Activated B cell treated with CpG ODN at 0.5 μM for 24 hours (primary cell): ENCODE measurements at regions not wholly inside any gene's neighbourhood (a gene's known extent, or its start where the extent isn't known, plus 50 kb on each side); places are given as distances from the start of the nearest gene placed in this dataset.

Source experiments
- ATAC-seq: fragments of 200-7000 bp; cut with Tn5 transposase; one replicate; pipeline ENCODE4 v1.10.0; 2021; ENCODE audit warnings: low read depth, mild to moderate bottlenecking, moderate library complexity
- CTCF ChIA-PET: fragments of 350-600 bp; sonication (Branson Sonifier 250); formaldehyde crosslinking; loops from one replicate; lab custom pipeline; 2021; ENCODE audit warnings: antibody characterized with exemption; lab: Charles Lee
- POLR2A ChIA-PET: fragments of 350-600 bp; sonication (Branson Sonifier 250); formaldehyde crosslinking; loops from one replicate; lab custom pipeline; 2021; ENCODE audit warnings: antibody characterized with exemption; lab: Charles Lee
- DNase-seq: peaks from one replicate; pipeline ENCODE4 v3.0.0; 2022
- H3K27ac Mint-ChIP-seq: one replicate; pipeline ENCODE4 v1.8.0; 2020; ENCODE audit warnings: mixed read lengths
- H3K27me3 Mint-ChIP-seq: one replicate; pipeline ENCODE4 v1.8.0; 2021; ENCODE audit warnings: mixed read lengths
- H3K36me3 Mint-ChIP-seq: one replicate; pipeline ENCODE4 v1.8.0; 2021; ENCODE audit warnings: low read depth, mixed read lengths
- H3K4me1 Mint-ChIP-seq: one replicate; pipeline ENCODE4 v1.8.0; 2021; ENCODE audit warnings: mixed read lengths
- H3K4me3 Mint-ChIP-seq: one replicate; pipeline ENCODE4 v1.8.0; 2020; ENCODE audit warnings: mild to moderate bottlenecking, mixed read lengths
- H3K9me3 Mint-ChIP-seq: one replicate; pipeline ENCODE4 v1.8.0; 2020; ENCODE audit warnings: mixed read lengths
- intact Hi-C: fragments of 100-400 bp; cut with micrococcal nuclease; formaldehyde crosslinking; loops from one replicate; pipeline ENCODE4 v1.15.1; 2024
- TF ChIP-seq, protein P1 (sequence below): fragments of 200-600 bp; IDR thresholded peaks from one replicate; pipeline ENCODE4 v1.8.0; 2022; ENCODE audit warnings: antibody characterized with exemption, mild to moderate bottlenecking

DNA sequence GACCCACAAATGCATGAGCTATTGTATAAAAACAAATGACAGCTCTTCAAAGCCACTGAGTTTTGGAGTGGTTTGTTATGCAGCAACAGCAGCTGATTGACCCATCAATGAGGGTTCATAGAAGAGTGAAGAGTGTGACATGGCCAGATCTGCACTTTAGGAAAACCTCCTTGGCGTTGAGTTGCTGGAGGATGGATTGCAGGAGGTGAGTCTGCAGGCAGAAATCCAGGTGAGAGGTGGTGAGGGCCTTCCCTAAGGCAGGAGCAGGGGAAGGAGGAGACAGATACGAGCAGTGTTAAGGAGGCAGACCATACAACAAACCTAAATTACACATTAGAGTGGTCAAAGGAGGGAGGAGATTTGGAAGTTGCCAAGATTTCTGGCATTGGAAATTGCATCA lies 169.3 kb upstream of the CSF3R start:
- POLR2A ChIA-PET: no interaction called here
- DNase-seq (no peak), ATAC-seq (no peak)
- CTCF ChIA-PET: no interaction called here
- H3K9me3 Mint-ChIP-seq: no peaks in the 10 kb centered on the region
- H3K36me3 Mint-ChIP-seq: no peaks in the 10 kb centered on the region
- intact Hi-C loops: no loop called here
- H3K4me1 Mint-ChIP-seq: no peaks in the 10 kb centered on the region
- TF ChIP-seq, protein P1, sequence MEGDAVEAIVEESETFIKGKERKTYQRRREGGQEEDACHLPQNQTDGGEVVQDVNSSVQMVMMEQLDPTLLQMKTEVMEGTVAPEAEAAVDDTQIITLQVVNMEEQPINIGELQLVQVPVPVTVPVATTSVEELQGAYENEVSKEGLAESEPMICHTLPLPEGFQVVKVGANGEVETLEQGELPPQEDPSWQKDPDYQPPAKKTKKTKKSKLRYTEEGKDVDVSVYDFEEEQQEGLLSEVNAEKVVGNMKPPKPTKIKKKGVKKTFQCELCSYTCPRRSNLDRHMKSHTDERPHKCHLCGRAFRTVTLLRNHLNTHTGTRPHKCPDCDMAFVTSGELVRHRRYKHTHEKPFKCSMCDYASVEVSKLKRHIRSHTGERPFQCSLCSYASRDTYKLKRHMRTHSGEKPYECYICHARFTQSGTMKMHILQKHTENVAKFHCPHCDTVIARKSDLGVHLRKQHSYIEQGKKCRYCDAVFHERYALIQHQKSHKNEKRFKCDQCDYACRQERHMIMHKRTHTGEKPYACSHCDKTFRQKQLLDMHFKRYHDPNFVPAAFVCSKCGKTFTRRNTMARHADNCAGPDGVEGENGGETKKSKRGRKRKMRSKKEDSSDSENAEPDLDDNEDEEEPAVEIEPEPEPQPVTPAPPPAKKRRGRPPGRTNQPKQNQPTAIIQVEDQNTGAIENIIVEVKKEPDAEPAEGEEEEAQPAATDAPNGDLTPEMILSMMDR: no peak
- H3K27ac Mint-ChIP-seq: no peak overlapping the region
- no peak overlapping the region for H3K4me3 Mint-ChIP-seq
- H3K27me3 Mint-ChIP-seq: peaks cover 45% of the 10 kb centered on the region

DNA sequence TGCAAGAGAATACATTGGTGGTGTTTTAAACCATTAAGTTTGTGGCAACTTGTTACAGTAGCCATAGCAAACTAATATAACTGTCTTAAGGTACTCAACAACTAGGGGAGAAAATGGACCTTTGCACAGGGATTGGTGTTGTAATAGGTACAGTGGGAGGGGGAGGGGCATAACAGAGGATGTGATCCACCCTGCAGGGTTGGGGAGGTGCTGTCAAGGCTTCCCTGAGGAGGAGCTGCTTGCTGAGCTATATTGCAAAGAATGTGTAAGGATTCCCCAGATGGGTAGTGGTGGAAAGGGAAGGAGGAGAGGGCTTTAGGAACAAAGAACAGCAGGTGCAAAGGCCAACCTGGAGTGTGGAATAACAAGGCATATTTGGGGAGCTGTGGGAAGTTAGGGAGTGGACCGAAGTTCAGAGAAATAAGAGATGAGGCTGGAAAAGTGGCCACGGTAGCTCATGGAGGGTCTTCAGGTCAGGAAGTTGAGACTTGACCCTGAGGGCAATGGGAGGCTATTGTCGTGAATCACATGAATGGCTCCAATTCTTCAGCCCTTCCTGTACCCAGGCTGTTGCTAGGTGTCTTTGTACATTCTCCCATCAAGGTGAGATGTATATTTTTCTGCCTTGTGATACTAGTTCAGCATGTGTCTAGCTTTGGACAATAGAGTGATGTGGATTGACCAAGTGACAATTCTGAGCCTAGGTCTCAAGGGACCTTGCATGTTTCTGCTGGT lies 168.6 kb upstream of the CSF3R start:
- DNase-seq (no peak), ATAC-seq (no peak)
- H3K9me3 Mint-ChIP-seq: no peaks in the 10 kb centered on the region
- TF ChIP-seq, protein P1: no peak
- ChIA-PET POLR2A (no interaction called here), CTCF (no interaction called here)
- H3K4me1 Mint-ChIP-seq: no peaks in the 10 kb centered on the region
- H3K36me3 Mint-ChIP-seq: no peaks in the 10 kb centered on the region
- no peak overlapping the region for H3K27ac Mint-ChIP-seq
- peaks cover 45% of the 10 kb centered on the region for H3K27me3 Mint-ChIP-seq
- intact Hi-C loops: no loop called here
- H3K4me3 Mint-ChIP-seq: no peak overlapping the region

DNA sequence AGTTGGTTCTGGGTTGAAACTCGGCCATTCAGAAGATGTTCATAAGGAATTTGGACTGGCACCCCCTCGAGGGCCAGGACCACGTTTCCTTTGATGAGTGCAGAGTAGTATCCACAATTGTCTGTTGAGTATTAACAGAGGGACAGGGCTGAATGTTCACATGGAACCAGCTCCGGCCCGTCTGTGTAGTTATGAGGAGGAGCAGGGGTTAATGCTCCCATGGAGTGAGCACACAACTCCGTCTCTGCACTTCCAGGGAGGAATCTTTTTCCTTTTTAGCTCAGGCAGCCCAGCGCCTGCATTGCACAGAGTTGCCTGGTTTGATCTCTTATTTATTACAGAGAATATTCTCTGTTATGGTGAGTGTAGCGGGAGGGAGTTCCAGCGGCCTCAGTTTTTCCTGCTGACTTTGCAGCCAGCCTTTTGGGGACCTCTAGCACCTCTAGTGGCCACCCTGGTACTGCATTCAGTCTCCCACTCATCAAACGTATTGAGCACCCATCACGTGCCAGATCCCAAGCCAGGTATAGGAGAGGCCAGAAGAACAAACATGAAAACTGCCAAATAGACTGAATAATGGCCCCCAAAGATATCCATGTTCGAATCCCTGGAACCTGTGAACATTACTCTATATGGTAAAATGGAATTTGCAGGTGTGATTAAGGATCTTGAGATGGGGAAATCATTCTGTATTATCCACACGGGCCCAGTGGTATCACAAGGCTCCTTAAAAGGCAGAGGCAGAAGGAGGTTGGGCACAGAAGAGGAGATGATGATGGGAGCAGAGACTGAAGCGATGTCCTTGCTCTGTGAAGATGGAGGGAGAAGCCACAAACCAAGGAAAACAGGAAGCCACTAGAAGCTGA lies 167.7 kb upstream of the CSF3R start:
- peak; percentile 45 for ATAC-seq
- no peaks in the 10 kb centered on the region for H3K9me3 Mint-ChIP-seq
- peak; percentile 29 for DNase-seq
- no peak overlapping the region for H3K4me3 Mint-ChIP-seq
- CTCF ChIA-PET: no interaction called here
- intact Hi-C loops: no loop called here
- H3K27ac Mint-ChIP-seq: no peak overlapping the region
- TF ChIP-seq, protein P1: peak; percentile 76
- peaks cover 48% of the 10 kb centered on the region for H3K27me3 Mint-ChIP-seq
- H3K36me3 Mint-ChIP-seq: no peaks in the 10 kb centered on the region
- POLR2A ChIA-PET: no interaction called here
- H3K4me1 Mint-ChIP-seq: no peaks in the 10 kb centered on the region

GRCh38 chr1:36645867-36646266 lies 163.2 kb upstream of the CSF3R start:
- TF ChIP-seq, protein P1: no peak
- ChIA-PET CTCF (interaction anchor here (1.1 kb wide), 1 partner anchor 69 kb away, joined by 3 read pairs; no protein-coding TSS in a partner anchor), POLR2A (no interaction called here)
- DNase-seq (no peak), ATAC-seq (no peak)
- H3K4me1 Mint-ChIP-seq: no peaks in the 10 kb centered on the region
- no peaks in the 10 kb centered on the region for H3K9me3 Mint-ChIP-seq
- no peak overlapping the region for H3K4me3 Mint-ChIP-seq
- peaks cover 26% of the 10 kb centered on the region for H3K27me3 Mint-ChIP-seq
- no peaks in the 10 kb centered on the region for H3K36me3 Mint-ChIP-seq
- intact Hi-C loops: no loop called here
- no peak overlapping the region for H3K27ac Mint-ChIP-seq

GRCh38 chr1:36644556-36644955 lies 161.8 kb upstream of the CSF3R start:
- POLR2A ChIA-PET: no interaction called here
- no peaks in the 10 kb centered on the region for H3K9me3 Mint-ChIP-seq
- peaks cover 24% of the 10 kb centered on the region for H3K27me3 Mint-ChIP-seq
- no peak overlapping the region for H3K27ac Mint-ChIP-seq
- no peak for ATAC-seq
- DNase-seq: no peak
- H3K4me1 Mint-ChIP-seq: no peaks in the 10 kb centered on the region
- CTCF ChIA-PET: no interaction called here
- intact Hi-C loops: no loop called here
- no peaks in the 10 kb centered on the region for H3K36me3 Mint-ChIP-seq
- TF ChIP-seq, protein P1: no peak
- H3K4me3 Mint-ChIP-seq: no peak overlapping the region
